ENCODE measurements at regions not wholly inside any gene's neighbourhood (a gene's known extent, or its start where the extent isn't known, plus 50 kb on each side); places are given as distances from the start of the nearest gene placed in this dataset.
"Not testable (repeated sequence)": the region's sequence is repeated elsewhere in the genome, so short reads cannot be mapped to it uniquely, and the experiment has no call there.

DNA sequence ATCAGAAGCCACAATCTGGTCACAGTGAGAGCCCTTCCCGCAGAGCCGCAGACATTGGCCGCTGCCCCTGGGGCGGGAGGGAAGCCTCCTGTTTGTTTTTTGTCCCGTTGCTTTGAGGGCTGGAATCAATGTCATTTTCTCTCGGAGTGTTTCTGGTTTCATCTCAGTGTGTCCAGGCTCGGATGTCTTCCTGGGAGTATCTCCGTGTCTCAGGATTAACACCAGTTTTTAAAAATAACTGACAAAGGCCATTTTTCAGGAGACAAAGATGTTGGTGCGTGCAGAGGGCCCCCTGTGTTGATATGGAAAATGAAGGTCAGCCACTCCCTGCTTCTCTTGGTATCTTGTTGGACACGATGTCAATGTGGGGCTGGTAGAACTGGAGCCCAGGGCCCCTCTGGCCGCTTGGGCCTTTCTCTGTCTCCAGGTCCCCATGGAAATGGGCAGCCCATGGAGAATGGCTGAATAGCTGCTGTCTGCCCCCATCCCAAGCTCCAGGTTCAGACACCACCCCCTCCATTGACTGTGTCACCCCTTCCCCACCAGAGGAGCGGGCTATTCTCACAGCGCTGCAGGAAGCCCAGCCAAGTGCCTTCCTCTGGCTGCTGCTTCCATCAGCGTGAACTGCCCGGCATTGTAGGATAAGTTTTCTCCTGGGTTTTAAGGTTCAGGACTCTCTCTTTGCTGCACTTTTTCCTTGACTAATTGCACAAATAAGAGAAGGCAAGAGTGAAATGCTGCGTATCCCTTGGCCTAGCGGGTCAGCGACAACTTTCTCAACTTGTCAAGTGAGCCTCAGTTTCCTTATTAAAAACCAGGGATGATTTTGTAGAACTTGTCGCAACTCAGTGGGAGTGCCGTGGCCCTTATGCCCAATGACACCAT, 72.2 kb upstream of the METTL9 start:
- Histone ChIP-seq H3K9me3 (ENCODE audit: control insufficient read depth in 2 of 3, insufficient read depth in 1 of 3, low read length in 3 of 3) (no peaks in the 10 kb centered on the region), H3K4me1 (ENCODE audit: control insufficient read depth in 2 of 3, insufficient read depth in 2 of 3, low read depth in 1 of 3, low read length in 3 of 3) (no peaks in the 10 kb centered on the region), H3K36me3 (ENCODE audit: control insufficient read depth in 2 of 3, insufficient read depth in 3 of 3, low read length in 3 of 3) (no peaks in the 10 kb centered on the region), H3K27ac (ENCODE audit: low read depth in 2 of 2, low read length in 2 of 2) (no peak overlapping the region), H3K9ac (ENCODE audit: low read length in 3 of 3) (no peak overlapping the region), H3K27me3 (ENCODE audit: control insufficient read depth, insufficient read depth, low read length) (no peaks in the 10 kb centered on the region), H3K4me3 (ENCODE audit: low read length in 3 of 3) (no peak overlapping the region)
- TF ChIP-seq, protein P1, sequence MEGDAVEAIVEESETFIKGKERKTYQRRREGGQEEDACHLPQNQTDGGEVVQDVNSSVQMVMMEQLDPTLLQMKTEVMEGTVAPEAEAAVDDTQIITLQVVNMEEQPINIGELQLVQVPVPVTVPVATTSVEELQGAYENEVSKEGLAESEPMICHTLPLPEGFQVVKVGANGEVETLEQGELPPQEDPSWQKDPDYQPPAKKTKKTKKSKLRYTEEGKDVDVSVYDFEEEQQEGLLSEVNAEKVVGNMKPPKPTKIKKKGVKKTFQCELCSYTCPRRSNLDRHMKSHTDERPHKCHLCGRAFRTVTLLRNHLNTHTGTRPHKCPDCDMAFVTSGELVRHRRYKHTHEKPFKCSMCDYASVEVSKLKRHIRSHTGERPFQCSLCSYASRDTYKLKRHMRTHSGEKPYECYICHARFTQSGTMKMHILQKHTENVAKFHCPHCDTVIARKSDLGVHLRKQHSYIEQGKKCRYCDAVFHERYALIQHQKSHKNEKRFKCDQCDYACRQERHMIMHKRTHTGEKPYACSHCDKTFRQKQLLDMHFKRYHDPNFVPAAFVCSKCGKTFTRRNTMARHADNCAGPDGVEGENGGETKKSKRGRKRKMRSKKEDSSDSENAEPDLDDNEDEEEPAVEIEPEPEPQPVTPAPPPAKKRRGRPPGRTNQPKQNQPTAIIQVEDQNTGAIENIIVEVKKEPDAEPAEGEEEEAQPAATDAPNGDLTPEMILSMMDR (IDR thresholded peaks at IDR 0.05; ENCODE audit: borderline replicate concordance, extremely low read depth, insufficient read depth) = no peak
- intact Hi-C loops (cut with DNase I) = no loop called here
- DNase-seq = peak in 1 of 5 donors; percentile 32
- FAIRE-seq = no peak

- H3K27ac ChIP-seq (ENCODE audit: low read depth in 2 of 2, low read length in 2 of 2); H3K36me3 ChIP-seq (ENCODE audit: control insufficient read depth in 2 of 3, insufficient read depth in 3 of 3, low read length in 3 of 3); H3K4me3 ChIP-seq (ENCODE audit: low read length in 3 of 3); FAIRE-seq; H3K9me3 ChIP-seq (ENCODE audit: control insufficient read depth in 2 of 3, insufficient read depth in 1 of 3, low read length in 3 of 3); H3K4me1 ChIP-seq (ENCODE audit: control insufficient read depth in 2 of 3, insufficient read depth in 2 of 3, low read depth in 1 of 3, low read length in 3 of 3); H3K9ac ChIP-seq (ENCODE audit: low read length in 3 of 3); H3K27me3 ChIP-seq (ENCODE audit: control insufficient read depth, insufficient read depth, low read length); intact Hi-C loops (cut with DNase I): not testable (repeated sequence)
- peak in 1 of 5 donors; percentile 42 for DNase-seq
Observed at GRCh38 chr16:21529060-21529658, 70.2 kb upstream of the METTL9 start.

GRCh38 chr16:21530729-21531383, 68.5 kb upstream of the METTL9 start:
- H3K4me3 ChIP-seq (ENCODE audit: low read length in 3 of 3); H3K9me3 ChIP-seq (ENCODE audit: control insufficient read depth in 2 of 3, insufficient read depth in 1 of 3, low read length in 3 of 3); intact Hi-C loops (cut with DNase I); FAIRE-seq; H3K9ac ChIP-seq (ENCODE audit: low read length in 3 of 3); H3K27ac ChIP-seq (ENCODE audit: low read depth in 2 of 2, low read length in 2 of 2); H3K36me3 ChIP-seq (ENCODE audit: control insufficient read depth in 2 of 3, insufficient read depth in 3 of 3, low read length in 3 of 3); H3K27me3 ChIP-seq (ENCODE audit: control insufficient read depth, insufficient read depth, low read length); H3K4me1 ChIP-seq (ENCODE audit: control insufficient read depth in 2 of 3, insufficient read depth in 2 of 3, low read depth in 1 of 3, low read length in 3 of 3): not testable (repeated sequence)
- DNase-seq = peak in 1 of 5 donors; percentile 37

DNA sequence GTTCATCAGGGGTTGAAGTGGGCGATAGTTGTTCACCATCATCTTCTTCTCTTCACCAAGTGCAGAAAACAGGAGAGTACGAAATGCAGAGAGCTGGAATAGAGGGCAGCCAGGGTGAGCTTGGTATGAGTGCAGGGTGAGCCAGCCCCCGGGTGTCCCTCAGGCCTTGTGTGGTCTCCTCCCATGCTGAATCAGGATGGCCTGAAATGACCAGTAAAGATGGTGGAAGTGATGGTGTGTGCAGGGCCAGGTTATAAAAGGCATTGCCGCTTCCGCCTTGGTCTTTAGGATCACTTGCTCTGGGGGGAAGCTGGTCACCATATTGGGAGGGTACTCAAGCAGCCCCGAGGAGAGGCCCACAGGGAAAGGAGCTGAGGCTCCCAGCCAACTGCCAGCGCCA, 66.4 kb upstream of the METTL9 start:
- H3K4me3 ChIP-seq (ENCODE audit: low read length in 3 of 3); H3K4me1 ChIP-seq (ENCODE audit: control insufficient read depth in 2 of 3, insufficient read depth in 2 of 3, low read depth in 1 of 3, low read length in 3 of 3); DNase-seq; H3K27me3 ChIP-seq (ENCODE audit: control insufficient read depth, insufficient read depth, low read length); FAIRE-seq; intact Hi-C loops (cut with DNase I); H3K9me3 ChIP-seq (ENCODE audit: control insufficient read depth in 2 of 3, insufficient read depth in 1 of 3, low read length in 3 of 3); H3K27ac ChIP-seq (ENCODE audit: low read depth in 2 of 2, low read length in 2 of 2); H3K9ac ChIP-seq (ENCODE audit: low read length in 3 of 3); H3K36me3 ChIP-seq (ENCODE audit: control insufficient read depth in 2 of 3, insufficient read depth in 3 of 3, low read length in 3 of 3): not testable (repeated sequence)

- intact Hi-C loops (cut with DNase I); FAIRE-seq; H3K27ac ChIP-seq (ENCODE audit: low read depth in 2 of 2, low read length in 2 of 2): not testable (repeated sequence)
Observed at GRCh38 chr16:21533474-21533873, 65.9 kb upstream of the METTL9 start.

DNA sequence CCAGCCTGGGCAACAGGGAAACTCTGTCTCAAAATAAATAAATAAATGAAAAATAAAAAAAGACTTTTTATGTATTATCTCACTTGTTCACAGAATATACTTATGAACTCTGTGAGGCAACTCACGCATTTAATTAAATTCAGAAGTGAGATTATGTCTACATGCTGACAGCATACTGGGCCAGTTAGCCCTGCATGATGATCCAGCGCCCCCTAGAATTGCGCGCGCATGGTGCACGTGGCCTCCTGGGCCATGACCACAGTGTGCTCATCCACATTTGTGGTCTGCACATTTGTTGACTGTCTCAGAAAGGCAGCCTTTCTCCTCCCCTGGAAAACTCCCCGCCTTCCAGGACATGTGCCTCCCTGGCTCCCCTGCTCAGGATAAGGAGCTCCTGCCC, 64.8 kb upstream of the METTL9 start:
- FAIRE-seq; H3K27me3 ChIP-seq (ENCODE audit: control insufficient read depth, insufficient read depth, low read length); H3K4me3 ChIP-seq (ENCODE audit: low read length in 3 of 3); H3K9me3 ChIP-seq (ENCODE audit: control insufficient read depth in 2 of 3, insufficient read depth in 1 of 3, low read length in 3 of 3); DNase-seq; H3K27ac ChIP-seq (ENCODE audit: low read depth in 2 of 2, low read length in 2 of 2); H3K36me3 ChIP-seq (ENCODE audit: control insufficient read depth in 2 of 3, insufficient read depth in 3 of 3, low read length in 3 of 3); H3K4me1 ChIP-seq (ENCODE audit: control insufficient read depth in 2 of 3, insufficient read depth in 2 of 3, low read depth in 1 of 3, low read length in 3 of 3); H3K9ac ChIP-seq (ENCODE audit: low read length in 3 of 3); intact Hi-C loops (cut with DNase I): not testable (repeated sequence)

More at GRCh38 chr16:21533474-21533873, 65.9 kb upstream of the METTL9 start:
- not testable (repeated sequence) for H3K27me3 ChIP-seq (ENCODE audit: control insufficient read depth, insufficient read depth, low read length); H3K36me3 ChIP-seq (ENCODE audit: control insufficient read depth in 2 of 3, insufficient read depth in 3 of 3, low read length in 3 of 3); H3K9ac ChIP-seq (ENCODE audit: low read length in 3 of 3); H3K9me3 ChIP-seq (ENCODE audit: control insufficient read depth in 2 of 3, insufficient read depth in 1 of 3, low read length in 3 of 3); DNase-seq; H3K4me3 ChIP-seq (ENCODE audit: low read length in 3 of 3); H3K4me1 ChIP-seq (ENCODE audit: control insufficient read depth in 2 of 3, insufficient read depth in 2 of 3, low read depth in 1 of 3, low read length in 3 of 3)

DNA sequence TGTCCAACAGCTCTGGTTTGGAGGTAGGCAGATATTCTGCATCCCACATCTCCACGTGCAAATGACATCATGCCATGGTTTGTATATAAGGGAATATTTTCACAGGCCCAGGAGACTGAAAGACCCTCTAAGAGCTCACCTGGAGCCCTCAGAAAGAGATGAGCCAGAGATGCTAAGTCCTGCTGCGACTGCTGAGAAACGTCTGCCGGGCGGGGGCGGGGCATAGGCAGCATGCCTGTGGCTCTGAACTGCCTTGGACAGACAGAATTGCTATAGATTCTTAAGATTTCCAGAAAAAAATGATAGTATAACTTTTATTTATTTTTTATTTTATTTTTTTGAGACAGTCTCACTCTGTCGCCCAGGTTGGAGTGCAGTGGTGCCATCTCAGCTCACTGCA, 64.2 kb upstream of the METTL9 start:
- not testable (repeated sequence) for FAIRE-seq, DNase-seq

More for the DNA sequence above, 64.2 kb upstream of the METTL9 start:
- H3K4me3 ChIP-seq (ENCODE audit: low read length in 3 of 3); H3K9ac ChIP-seq (ENCODE audit: low read length in 3 of 3); H3K27ac ChIP-seq (ENCODE audit: low read depth in 2 of 2, low read length in 2 of 2); H3K36me3 ChIP-seq (ENCODE audit: control insufficient read depth in 2 of 3, insufficient read depth in 3 of 3, low read length in 3 of 3); H3K4me1 ChIP-seq (ENCODE audit: control insufficient read depth in 2 of 3, insufficient read depth in 2 of 3, low read depth in 1 of 3, low read length in 3 of 3); H3K27me3 ChIP-seq (ENCODE audit: control insufficient read depth, insufficient read depth, low read length); intact Hi-C loops (cut with DNase I); H3K9me3 ChIP-seq (ENCODE audit: control insufficient read depth in 2 of 3, insufficient read depth in 1 of 3, low read length in 3 of 3): not testable (repeated sequence)
